ENCODE measurements at regions not wholly inside any gene's neighbourhood (a gene's known extent, or its start where the extent isn't known, plus 50 kb on each side); places are given as distances from the start of the nearest gene placed in this dataset.

GRCh38 chrX:40167233-40167849, 69.6 kb upstream of the BCOR start:
- no peak for DNase-seq (ENCODE audit: low read depth)
- peak overlapping the region; percentile 15 for H3K4me3 ChIP-seq (ENCODE audit: low read length)
- TF ChIP-seq, protein P1, sequence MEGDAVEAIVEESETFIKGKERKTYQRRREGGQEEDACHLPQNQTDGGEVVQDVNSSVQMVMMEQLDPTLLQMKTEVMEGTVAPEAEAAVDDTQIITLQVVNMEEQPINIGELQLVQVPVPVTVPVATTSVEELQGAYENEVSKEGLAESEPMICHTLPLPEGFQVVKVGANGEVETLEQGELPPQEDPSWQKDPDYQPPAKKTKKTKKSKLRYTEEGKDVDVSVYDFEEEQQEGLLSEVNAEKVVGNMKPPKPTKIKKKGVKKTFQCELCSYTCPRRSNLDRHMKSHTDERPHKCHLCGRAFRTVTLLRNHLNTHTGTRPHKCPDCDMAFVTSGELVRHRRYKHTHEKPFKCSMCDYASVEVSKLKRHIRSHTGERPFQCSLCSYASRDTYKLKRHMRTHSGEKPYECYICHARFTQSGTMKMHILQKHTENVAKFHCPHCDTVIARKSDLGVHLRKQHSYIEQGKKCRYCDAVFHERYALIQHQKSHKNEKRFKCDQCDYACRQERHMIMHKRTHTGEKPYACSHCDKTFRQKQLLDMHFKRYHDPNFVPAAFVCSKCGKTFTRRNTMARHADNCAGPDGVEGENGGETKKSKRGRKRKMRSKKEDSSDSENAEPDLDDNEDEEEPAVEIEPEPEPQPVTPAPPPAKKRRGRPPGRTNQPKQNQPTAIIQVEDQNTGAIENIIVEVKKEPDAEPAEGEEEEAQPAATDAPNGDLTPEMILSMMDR (IDR thresholded peaks at IDR 0.05; ENCODE audit: insufficient read depth, low read depth, low read length, missing control alignments): no peak

GRCh38 chrX:40166582-40166981, 68.8 kb upstream of the BCOR start:
- TF ChIP-seq, protein P1 (IDR thresholded peaks at IDR 0.05; ENCODE audit: insufficient read depth, low read depth, low read length, missing control alignments): no peak
- no peak overlapping the region for H3K4me3 ChIP-seq (ENCODE audit: low read length)
- no peak for DNase-seq (ENCODE audit: low read depth)

DNA sequence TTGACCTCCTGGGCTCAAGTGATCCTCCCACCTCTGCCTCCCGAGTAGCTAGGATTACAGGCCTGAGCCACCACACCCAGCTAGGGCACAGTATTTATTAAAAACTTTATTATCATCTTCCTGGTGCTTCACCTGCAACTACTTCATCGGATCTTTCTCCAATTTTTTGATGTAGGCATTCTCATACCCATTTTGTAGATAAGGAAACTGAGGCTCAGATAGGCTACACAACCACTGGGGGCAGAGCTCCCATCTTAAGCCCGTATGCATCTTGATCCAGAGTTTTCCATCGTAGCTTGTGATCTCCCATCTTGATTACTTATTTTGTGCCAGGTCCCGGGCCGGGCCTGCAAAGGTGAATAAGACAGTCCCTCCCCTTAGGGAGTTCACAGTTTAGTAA, 68.1 kb upstream of the BCOR start:
- H3K4me3 ChIP-seq (ENCODE audit: low read length): no peak overlapping the region
- TF ChIP-seq, protein P1 (IDR thresholded peaks at IDR 0.05; ENCODE audit: insufficient read depth, low read depth, low read length, missing control alignments): no peak
- DNase-seq (ENCODE audit: low read depth): no peak

DNA sequence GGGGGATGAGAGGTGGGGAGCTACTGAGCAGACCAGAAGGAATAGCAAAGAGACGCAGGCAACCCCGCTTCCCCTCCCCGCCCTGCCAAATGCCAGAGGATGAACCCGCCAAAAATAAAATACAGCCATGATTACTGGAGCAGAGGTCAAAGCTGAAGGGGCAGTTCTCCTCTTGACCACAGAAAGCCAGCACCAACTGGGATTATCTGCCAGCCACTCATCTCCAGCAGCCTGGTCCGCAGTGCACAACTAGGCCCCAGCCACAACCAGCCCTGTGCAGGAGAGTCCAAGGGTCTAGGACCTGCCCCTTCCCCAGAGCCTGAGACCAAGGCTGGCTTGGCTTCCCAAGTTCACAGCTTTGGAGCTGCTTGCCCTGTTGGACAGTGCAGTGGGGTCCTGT, 67.4 kb upstream of the BCOR start:
- no peak for DNase-seq (ENCODE audit: low read depth)
- TF ChIP-seq, protein P1 (IDR thresholded peaks at IDR 0.05; ENCODE audit: insufficient read depth, low read depth, low read length, missing control alignments): no peak
- no peak overlapping the region for H3K4me3 ChIP-seq (ENCODE audit: low read length)

DNA sequence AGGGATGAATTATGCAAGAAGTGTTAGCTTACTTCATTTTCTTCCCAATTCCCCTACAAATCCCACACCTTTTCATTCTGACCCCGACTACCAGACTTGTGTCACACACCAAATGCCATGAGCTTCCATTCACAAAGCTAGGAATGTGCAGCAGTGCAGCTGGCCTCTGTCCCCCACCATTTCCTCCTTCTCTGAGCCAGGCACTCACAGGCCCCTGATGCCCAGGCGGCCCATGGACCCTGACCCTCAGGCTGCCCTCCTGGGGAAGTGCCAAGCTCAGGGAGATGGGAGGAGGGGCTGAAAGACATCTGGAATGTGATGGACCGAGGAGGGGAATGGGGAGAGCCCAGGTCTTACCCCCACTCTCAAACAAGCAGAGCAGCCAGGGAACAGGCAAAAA, 67.0 kb upstream of the BCOR start:
- no peak overlapping the region for H3K4me3 ChIP-seq (ENCODE audit: low read length)
- TF ChIP-seq, protein P1 (IDR thresholded peaks at IDR 0.05; ENCODE audit: insufficient read depth, low read depth, low read length, missing control alignments): no peak
- no peak for DNase-seq (ENCODE audit: low read depth)

- TF ChIP-seq, protein P1 (IDR thresholded peaks at IDR 0.05; ENCODE audit: insufficient read depth, low read depth, low read length, missing control alignments): no peak
- no peak for DNase-seq (ENCODE audit: low read depth)
- peak overlapping the region; percentile 32 for H3K4me3 ChIP-seq (ENCODE audit: low read length)
Observed at GRCh38 chrX:40158036-40158706, 60.4 kb upstream of the BCOR start.
